ENCODE measurements at regions not wholly inside any gene's neighbourhood (a gene's known extent, or its start where the extent isn't known, plus 50 kb on each side); places are given as distances from the start of the nearest gene placed in this dataset.
A peak's percentile ranks its signal among the peaks of the same experiment; 100 is the strongest.

GRCh38 chr3:161156936-161157335, 51.8 kb upstream of the B3GALNT1 start:
- DNase-seq (ENCODE audit: low spot score), result no peak
- FAIRE-seq, result no peak

GRCh38 chr3:161161603-161162002, 56.5 kb upstream of the B3GALNT1 start:
- DNase-seq (ENCODE audit: low spot score) (no peak), FAIRE-seq (no peak)

DNA sequence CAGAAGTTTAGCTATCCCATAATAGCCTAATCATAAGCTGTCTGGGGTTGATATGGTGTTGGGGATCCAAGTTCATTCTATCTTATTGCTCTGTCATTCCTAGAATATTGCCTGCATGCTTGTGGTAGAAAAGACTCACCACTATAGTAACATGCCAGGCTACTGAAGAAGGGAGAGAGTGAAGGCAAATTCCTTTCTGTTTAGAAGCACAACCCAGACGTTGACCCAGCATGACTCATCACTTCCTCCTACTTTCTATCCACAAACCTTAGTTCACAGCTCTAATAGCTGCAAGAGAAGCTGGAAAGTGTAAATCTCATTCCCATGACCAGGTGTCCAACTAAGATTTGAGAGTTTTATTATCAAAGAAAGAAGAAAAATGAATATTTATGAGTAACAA, 57.8 kb upstream of the NMD3 start:
- peak; percentile 73 for DNase-seq (ENCODE audit: low spot score)

GRCh38 chr3:161166051-161166450, 55.1 kb upstream of the NMD3 start:
- DNase-seq (ENCODE audit: low spot score) (no peak), FAIRE-seq (no peak)

More for the DNA sequence above, 57.8 kb upstream of the NMD3 start:
- peak; percentile 20 for FAIRE-seq

DNA sequence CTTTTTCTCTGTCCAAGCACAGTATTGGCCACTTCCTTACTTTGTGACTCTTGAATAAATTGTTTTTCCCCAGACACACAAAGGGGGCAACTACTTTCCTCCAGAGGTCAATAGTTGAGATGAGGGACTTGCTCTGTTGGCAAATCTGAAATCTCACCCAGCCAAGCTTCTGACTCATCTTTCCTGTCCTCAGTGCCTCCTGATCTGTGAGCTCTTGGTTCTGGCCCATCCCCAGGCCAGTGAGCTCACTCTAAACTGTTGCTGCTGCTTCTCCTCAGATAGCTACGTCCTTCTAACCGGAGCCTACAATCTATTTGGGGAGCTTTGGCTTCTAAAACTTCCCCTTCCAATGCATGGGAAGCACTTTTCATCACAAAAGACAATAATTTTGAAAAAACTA, 50.0 kb upstream of the NMD3 start:
- FAIRE-seq (no peak), DNase-seq (ENCODE audit: low spot score) (peak; percentile 65)

Measured in urothelium cell line (cell line).